OCI-LY7 (cell line): ENCODE measurements at regions not wholly inside any gene's neighbourhood (a gene's known extent, or its start where the extent isn't known, plus 50 kb on each side); places are given as distances from the start of the nearest gene placed in this dataset.

ENCODE experiments used
- BruUV-seq: library from RNA; stranded (reverse); fragments of 400-500 nt; replicated peaks from 2 replicates; lab custom pipeline; 2021; lab: Mats Ljungman, UMichigan
- CTCF ChIA-PET: fragments of 300-600 bp; sonication (Branson Sonifier 250); formaldehyde crosslinking; loops from one replicate; lab custom pipeline; 2022; ENCODE audit warnings: antibody characterized with exemption; ENCODE audit not compliant: unreplicated experiment; lab: Charles Lee
- POLR2A ChIA-PET: fragments of 300-600 bp; sonication (Branson Sonifier 250); formaldehyde crosslinking; loops from one replicate; lab custom pipeline; 2022; ENCODE audit warnings: antibody characterized with exemption; lab: Charles Lee
- DNase-seq: peaks from one replicate; pipeline ENCODE4 v3.0.0-alpha.2; 2015; ENCODE audit warnings: low spot score
- H2AFZ ChIP-seq: fragments of 200-600 bp; sonication (generic), shearing (Covaris generic); 2 replicates; pipeline ENCODE4 v1.6.1; 2014; ENCODE audit warnings: mild to moderate bottlenecking, antibody characterized with exemption, low read length, moderate library complexity
- H3K27ac ChIP-seq: fragments of 200-600 bp; sonication (generic); 2 replicates; pipeline ENCODE4 v1.5.1; 2014; ENCODE audit warnings: mixed run types, low read depth, mild to moderate bottlenecking, moderate library complexity, low read length, inconsistent platforms; ENCODE audit not compliant: poor library complexity, severe bottlenecking
- H3K36me3 ChIP-seq: fragments of 200-600 bp; sonication (generic); 2 replicates; pipeline ENCODE4 v1.6.1; 2014; ENCODE audit warnings: mild to moderate bottlenecking, antibody characterized with exemption, low read length, moderate library complexity, mixed read lengths; ENCODE audit not compliant: insufficient read depth
- H3K4me1 ChIP-seq: fragments of 200-600 bp; sonication (generic); 2 replicates; pipeline ENCODE4 v1.5.1; 2014; ENCODE audit warnings: mild to moderate bottlenecking, low read length; ENCODE audit not compliant: insufficient read depth, poor library complexity, severe bottlenecking
- H3K4me2 ChIP-seq: fragments of 200-600 bp; sonication (generic); 2 replicates; pipeline ENCODE4 v1.6.1; 2014; ENCODE audit warnings: mild to moderate bottlenecking, low read length
- H3K4me3 ChIP-seq: fragments of 200-600 bp; sonication (generic); 2 replicates; pipeline ENCODE4 v1.5.1; 2014; ENCODE audit warnings: mild to moderate bottlenecking, low read depth, low read length; ENCODE audit not compliant: poor library complexity, severe bottlenecking
- H3K79me2 ChIP-seq: fragments of 200-600 bp; sonication (generic); 2 replicates; pipeline ENCODE4 v1.6.1; 2016; ENCODE audit warnings: low read depth, mild to moderate bottlenecking, low read length, moderate library complexity, mixed read lengths; ENCODE audit not compliant: insufficient read depth
- H3K9me2 ChIP-seq: fragments of 200-600 bp; sonication (generic); 2 replicates; pipeline ENCODE4 v1.6.1; 2016; ENCODE audit warnings: mild to moderate bottlenecking, low read length, mixed read lengths; ENCODE audit not compliant: insufficient read depth
- H3K9me3 ChIP-seq: fragments of 200-600 bp; sonication (generic); 2 replicates; pipeline ENCODE4 v1.6.1; 2014; ENCODE audit warnings: mild to moderate bottlenecking, mixed run types, low read length, mixed read lengths
- H4K20me1 ChIP-seq: fragments of 200-600 bp; sonication (generic); 2 replicates; pipeline ENCODE4 v1.6.1; 2014; ENCODE audit warnings: mild to moderate bottlenecking, antibody characterized with exemption, low read length, moderate library complexity, mixed read lengths; ENCODE audit not compliant: insufficient read depth
- CTCF ChIP-seq: fragments of 200-600 bp; sonication (generic); conservative IDR thresholded peaks from 2 replicates; pipeline ENCODE4 v1.5.1; 2014; ENCODE audit warnings: mild to moderate bottlenecking, antibody characterized with exemption, low read length, moderate library complexity, mixed read lengths
- EZH2phosphoT487 ChIP-seq: fragments of 200-600 bp; sonication (generic); IDR thresholded peaks from 2 replicates; pipeline ENCODE4 v1.6.1; 2018; ENCODE audit warnings: low read depth, borderline replicate concordance, mild to moderate bottlenecking, mixed run types, antibody characterized with exemption, low read length, moderate library complexity, mixed read lengths
- intact Hi-C: fragments of 100-400 bp; cut with micrococcal nuclease; formaldehyde crosslinking; loops from one replicate; pipeline ENCODE4 v1.10.0; 2022; ENCODE audit not compliant: unreplicated experiment

- Histone ChIP-seq H3K9me3 (no peaks in the 10 kb centered on the region), H3K9me2 (no peaks in the 10 kb centered on the region), H3K36me3 (no peaks in the 10 kb centered on the region), H3K4me1 (no peaks in the 10 kb centered on the region), H3K79me2 (no peaks in the 10 kb centered on the region), H3K4me2 (no peak overlapping the region), H2AFZ (no peak overlapping the region), H3K4me3 (no peak overlapping the region), H3K27ac (no peak overlapping the region), H4K20me1 (no peaks in the 10 kb centered on the region)
- no TSS peak for BruUV-seq
- ChIA-PET CTCF (no interaction called here), POLR2A (no interaction called here)
- TF ChIP-seq CTCF (no peak), EZH2phosphoT487 (no peak)
- no peak for DNase-seq
- intact Hi-C loops, result no loop called here
Observed at GRCh38 chr9:108245331-108245730, 610.5 kb downstream of the ACTL7B start.

GRCh38 chr9:108244686-108245085, 611.1 kb downstream of the ACTL7B start:
- no peaks in the 10 kb centered on the region for H3K79me2 ChIP-seq
- H3K9me2 ChIP-seq, result no peaks in the 10 kb centered on the region
- TF ChIP-seq EZH2phosphoT487 (no peak), CTCF (no peak)
- no peak overlapping the region for H3K4me3 ChIP-seq
- no peaks in the 10 kb centered on the region for H4K20me1 ChIP-seq
- H3K36me3 ChIP-seq, result no peaks in the 10 kb centered on the region
- POLR2A ChIA-PET, result no interaction called here
- CTCF ChIA-PET, result no interaction called here
- no peak overlapping the region for H2AFZ ChIP-seq
- no peak for DNase-seq
- no peak overlapping the region for H3K27ac ChIP-seq
- no peaks in the 10 kb centered on the region for H3K4me1 ChIP-seq
- no peaks in the 10 kb centered on the region for H3K9me3 ChIP-seq
- H3K4me2 ChIP-seq, result no peak overlapping the region
- intact Hi-C loops, result no loop called here
- BruUV-seq, result no TSS peak

- Histone ChIP-seq H3K9me2 (no peaks in the 10 kb centered on the region), H3K9me3 (no peaks in the 10 kb centered on the region), H3K79me2 (no peaks in the 10 kb centered on the region), H2AFZ (no peak overlapping the region), H3K4me3 (no peak overlapping the region), H3K4me1 (no peaks in the 10 kb centered on the region), H3K36me3 (no peaks in the 10 kb centered on the region), H4K20me1 (no peaks in the 10 kb centered on the region), H3K4me2 (no peak overlapping the region), H3K27ac (no peak overlapping the region)
- BruUV-seq, result no TSS peak
- TF ChIP-seq EZH2phosphoT487 (no peak), CTCF (no peak)
- CTCF ChIA-PET, result no interaction called here
- DNase-seq, result no peak
- POLR2A ChIA-PET, result no interaction called here
- intact Hi-C loops, result no loop called here
Observed at GRCh38 chr9:108241384-108242073, 614.3 kb downstream of the ACTL7B start.
